ENCODE measurements at regions not wholly inside any gene's neighbourhood (a gene's known extent, or its start where the extent isn't known, plus 50 kb on each side); places are given as distances from the start of the nearest gene placed in this dataset.

DNA sequence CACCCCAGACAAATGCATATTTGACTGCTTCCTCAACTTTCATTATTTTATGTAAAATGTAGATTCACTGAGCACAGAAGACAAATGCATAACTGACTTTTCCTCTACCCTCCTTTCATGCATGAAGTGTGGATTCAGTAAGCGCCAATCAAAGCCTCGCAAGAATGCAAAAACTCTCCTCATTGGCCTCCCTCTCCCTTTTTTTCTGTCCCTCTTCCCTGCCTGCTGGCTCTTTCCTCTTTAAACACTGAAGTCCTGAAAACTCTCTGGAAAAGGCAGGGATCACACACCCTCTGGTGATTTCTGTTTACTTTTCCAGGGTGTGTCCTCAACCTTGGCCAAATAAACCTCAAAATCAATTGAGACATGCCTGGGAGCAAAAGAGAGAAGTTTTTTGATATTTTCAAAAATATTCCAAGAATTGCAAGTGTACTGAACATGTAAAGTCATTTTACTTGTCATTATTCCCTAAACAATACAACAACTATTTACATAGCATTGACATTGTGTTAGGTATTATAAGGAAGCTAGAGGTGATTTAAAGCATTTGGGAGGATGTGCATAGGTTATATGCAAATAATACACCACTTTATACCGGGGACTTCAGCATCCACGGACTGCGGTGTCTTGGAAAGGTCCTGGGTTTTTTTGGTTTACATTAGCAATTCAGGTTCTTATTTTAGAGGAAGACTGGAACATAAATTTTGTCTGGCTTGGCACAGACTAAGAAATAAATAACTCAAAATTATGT is 71.4 kb downstream of the SEC61G start:
- no peak for DNase-seq (ENCODE audit: low read depth)
- TF ChIP-seq, protein P1, sequence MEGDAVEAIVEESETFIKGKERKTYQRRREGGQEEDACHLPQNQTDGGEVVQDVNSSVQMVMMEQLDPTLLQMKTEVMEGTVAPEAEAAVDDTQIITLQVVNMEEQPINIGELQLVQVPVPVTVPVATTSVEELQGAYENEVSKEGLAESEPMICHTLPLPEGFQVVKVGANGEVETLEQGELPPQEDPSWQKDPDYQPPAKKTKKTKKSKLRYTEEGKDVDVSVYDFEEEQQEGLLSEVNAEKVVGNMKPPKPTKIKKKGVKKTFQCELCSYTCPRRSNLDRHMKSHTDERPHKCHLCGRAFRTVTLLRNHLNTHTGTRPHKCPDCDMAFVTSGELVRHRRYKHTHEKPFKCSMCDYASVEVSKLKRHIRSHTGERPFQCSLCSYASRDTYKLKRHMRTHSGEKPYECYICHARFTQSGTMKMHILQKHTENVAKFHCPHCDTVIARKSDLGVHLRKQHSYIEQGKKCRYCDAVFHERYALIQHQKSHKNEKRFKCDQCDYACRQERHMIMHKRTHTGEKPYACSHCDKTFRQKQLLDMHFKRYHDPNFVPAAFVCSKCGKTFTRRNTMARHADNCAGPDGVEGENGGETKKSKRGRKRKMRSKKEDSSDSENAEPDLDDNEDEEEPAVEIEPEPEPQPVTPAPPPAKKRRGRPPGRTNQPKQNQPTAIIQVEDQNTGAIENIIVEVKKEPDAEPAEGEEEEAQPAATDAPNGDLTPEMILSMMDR (conservative IDR thresholded peaks at IDR 0.05; ENCODE audit: control insufficient read depth, insufficient read depth, low read depth, low read length) = no peak
- no peak overlapping the region for H3K4me3 ChIP-seq (ENCODE audit: control insufficient read depth, low read depth, low read length)

DNA sequence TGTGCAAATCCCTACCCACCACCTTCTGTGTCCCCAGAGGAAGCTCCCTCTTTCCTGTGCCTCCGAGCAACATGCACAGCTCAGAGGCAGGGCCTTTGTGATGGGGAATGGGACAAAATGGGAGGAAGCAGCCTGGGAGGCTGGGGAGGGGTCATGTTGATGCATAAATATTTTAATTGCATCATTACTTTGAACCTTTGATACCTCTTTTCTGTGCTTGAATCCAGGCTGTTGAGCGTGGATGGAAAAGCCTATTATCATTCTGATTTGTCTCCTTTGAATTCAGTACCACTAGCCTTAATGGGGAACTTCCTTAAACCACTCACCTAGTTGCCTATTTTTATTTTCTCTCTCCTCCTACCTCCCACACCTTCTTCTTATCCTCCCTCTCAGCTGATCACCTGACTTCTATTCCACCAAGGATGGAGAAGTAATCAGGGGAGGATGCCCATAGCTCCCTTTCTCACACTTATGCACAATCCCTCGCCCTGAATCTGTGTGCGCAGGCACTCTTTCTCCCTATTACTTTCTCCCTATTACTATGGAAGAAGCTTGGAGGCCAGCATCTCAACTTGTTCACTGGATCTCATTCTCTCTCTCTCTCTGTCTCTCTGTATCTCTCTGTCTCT is 78.5 kb downstream of the SEC61G start:
- DNase-seq (ENCODE audit: low read depth) = no peak
- TF ChIP-seq, protein P1 (conservative IDR thresholded peaks at IDR 0.05; ENCODE audit: control insufficient read depth, insufficient read depth, low read depth, low read length) = no peak
- H3K4me3 ChIP-seq (ENCODE audit: control insufficient read depth, low read depth, low read length) = no peak overlapping the region

DNA sequence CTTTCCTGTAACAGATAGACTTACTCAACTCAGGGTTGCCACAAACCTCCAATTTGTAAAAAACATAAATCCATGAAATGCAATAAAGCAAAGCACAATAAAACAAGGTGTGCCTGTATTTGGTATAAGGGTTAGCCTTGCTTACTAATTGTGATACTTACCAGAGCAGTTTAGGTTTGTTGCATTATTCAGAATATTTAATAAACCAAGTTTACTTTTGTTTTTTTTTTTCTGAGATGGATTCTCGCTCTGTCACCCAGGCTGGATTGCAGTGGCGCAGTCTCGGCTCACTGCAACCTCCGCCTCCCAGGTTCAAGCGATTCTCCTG is 79.6 kb downstream of the SEC61G start:
- DNase-seq (ENCODE audit: low read depth) = no peak
- TF ChIP-seq, protein P1 (conservative IDR thresholded peaks at IDR 0.05; ENCODE audit: control insufficient read depth, insufficient read depth, low read depth, low read length) = no peak
- no peak overlapping the region for H3K4me3 ChIP-seq (ENCODE audit: control insufficient read depth, low read depth, low read length)

DNA sequence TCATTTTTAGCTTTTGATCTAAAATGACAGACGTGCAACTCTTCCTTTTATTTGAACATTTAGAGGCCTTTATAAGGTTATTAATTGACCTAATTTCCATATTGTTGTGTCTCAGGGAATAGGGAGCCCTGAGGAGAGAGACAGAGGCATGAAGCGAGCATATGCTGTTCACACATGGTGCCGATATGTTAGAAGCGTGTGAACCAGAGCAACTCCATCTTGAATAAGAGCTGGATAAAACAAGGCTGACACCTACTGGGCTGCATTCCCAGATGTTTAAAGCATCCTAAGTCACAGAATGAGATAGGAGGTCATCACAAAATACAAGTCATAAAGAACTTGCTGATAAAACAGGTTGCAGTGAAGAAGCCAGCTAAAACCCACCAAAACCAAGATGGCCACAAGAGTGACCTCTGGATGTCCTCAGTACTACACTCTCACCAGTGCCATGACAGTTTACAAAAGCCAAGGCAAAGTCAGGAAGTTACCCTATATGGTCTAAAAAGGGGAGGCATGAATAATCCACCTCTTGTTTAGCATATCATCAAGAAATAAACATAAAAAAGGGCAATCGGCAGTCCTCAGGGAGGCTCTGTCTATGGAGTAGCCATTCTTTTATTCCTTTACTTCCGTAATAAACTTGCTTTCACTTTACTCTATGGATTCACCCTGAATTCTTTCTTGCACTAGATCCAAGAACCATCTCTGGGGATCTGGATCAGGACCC is 80.1 kb downstream of the SEC61G start:
- TF ChIP-seq, protein P1 (conservative IDR thresholded peaks at IDR 0.05; ENCODE audit: control insufficient read depth, insufficient read depth, low read depth, low read length) = peak; percentile 3
- H3K4me3 ChIP-seq (ENCODE audit: control insufficient read depth, low read depth, low read length) = no peak overlapping the region
- DNase-seq (ENCODE audit: low read depth) = no peak

DNA sequence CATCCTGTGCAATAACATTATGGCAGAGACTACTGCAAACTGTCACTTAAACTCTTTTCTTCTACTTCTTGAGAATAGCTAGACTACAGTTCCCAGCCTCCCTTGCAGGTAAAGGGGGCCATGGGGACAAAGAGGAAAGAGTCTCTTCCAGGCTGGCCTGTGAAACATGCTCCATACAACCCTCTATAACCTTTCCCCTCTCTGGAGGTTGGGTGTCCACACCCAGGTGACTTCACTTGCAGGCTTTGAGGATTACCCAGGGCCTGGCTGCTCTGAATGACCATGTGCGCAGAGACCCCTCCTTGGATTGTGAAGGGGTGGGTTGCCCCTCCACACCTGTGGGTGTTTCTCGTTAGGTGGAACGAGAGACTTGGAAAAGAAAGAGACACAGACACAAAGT is 84.1 kb downstream of the SEC61G start:
- TF ChIP-seq, protein P1 (conservative IDR thresholded peaks at IDR 0.05; ENCODE audit: control insufficient read depth, insufficient read depth, low read depth, low read length) = no peak
- no peak for DNase-seq (ENCODE audit: low read depth)
- no peak overlapping the region for H3K4me3 ChIP-seq (ENCODE audit: control insufficient read depth, low read depth, low read length)

DNA sequence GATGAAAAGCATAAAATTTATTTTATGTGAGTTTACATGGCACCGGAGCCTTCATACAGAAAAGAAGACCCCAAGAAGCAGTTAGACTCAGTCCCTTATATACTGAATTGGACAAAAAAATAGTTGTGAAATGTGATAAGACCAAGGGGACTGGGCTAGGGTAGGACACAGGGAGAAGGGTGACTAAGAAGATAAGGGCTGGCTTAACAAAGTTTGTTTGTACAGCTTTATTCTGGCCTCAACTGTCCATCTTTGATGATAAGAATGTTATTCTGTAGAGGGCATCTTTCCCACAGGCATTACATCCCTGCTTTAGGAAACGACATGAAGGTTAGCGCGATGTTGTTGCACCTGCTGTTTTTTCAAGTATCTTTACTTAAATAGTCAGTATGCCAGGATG is 86.5 kb downstream of the SEC61G start:
- TF ChIP-seq, protein P1 (conservative IDR thresholded peaks at IDR 0.05; ENCODE audit: control insufficient read depth, insufficient read depth, low read depth, low read length) = no peak
- no peak overlapping the region for H3K4me3 ChIP-seq (ENCODE audit: control insufficient read depth, low read depth, low read length)
- no peak for DNase-seq (ENCODE audit: low read depth)

Measured in fibroblast of mammary gland (primary cell).